ENCODE measurements at regions not wholly inside any gene's neighbourhood (a gene's known extent, or its start where the extent isn't known, plus 50 kb on each side); places are given as distances from the start of the nearest gene placed in this dataset.

- no peak for DNase-seq (ENCODE audit: low read depth in 2 of 2)
- H3K4me3 ChIP-seq (replicated peaks in 1 of 2; ENCODE audit: low read depth in 2 of 2, low read length in 2 of 2) = no peak overlapping the region
- TF ChIP-seq CTCF (IDR thresholded peaks at IDR 0.05; ENCODE audit: low read depth, low read length) = no peak
Observed at GRCh38 chr9:105854026-105854782, 159.9 kb downstream of the TMEM38B start.

- H3K4me3 ChIP-seq (replicated peaks in 1 of 2; ENCODE audit: low read depth in 2 of 2, low read length in 2 of 2) = no peak overlapping the region
- no peak for TF ChIP-seq CTCF (IDR thresholded peaks at IDR 0.05; ENCODE audit: low read depth, low read length)
- no peak for DNase-seq (ENCODE audit: low read depth in 2 of 2)
Observed at GRCh38 chr9:105854783-105855724, 160.7 kb downstream of the TMEM38B start.

GRCh38 chr9:105855987-105856386 is 161.6 kb downstream of the TMEM38B start:
- DNase-seq (ENCODE audit: low read depth in 2 of 2) = no peak
- no peak overlapping the region for H3K4me3 ChIP-seq (replicated peaks in 1 of 2; ENCODE audit: low read depth in 2 of 2, low read length in 2 of 2)
- TF ChIP-seq CTCF (IDR thresholded peaks at IDR 0.05; ENCODE audit: low read depth, low read length) = no peak

- DNase-seq (ENCODE audit: low read depth in 2 of 2) = no peak
- H3K4me3 ChIP-seq (replicated peaks in 1 of 2; ENCODE audit: low read depth in 2 of 2, low read length in 2 of 2) = no peak overlapping the region
- TF ChIP-seq CTCF (IDR thresholded peaks at IDR 0.05; ENCODE audit: low read depth, low read length) = no peak
Observed at GRCh38 chr9:105858006-105858690, 163.8 kb downstream of the TMEM38B start.

GRCh38 chr9:105858877-105859276 is 164.5 kb downstream of the TMEM38B start:
- no peak for TF ChIP-seq CTCF (IDR thresholded peaks at IDR 0.05; ENCODE audit: low read depth, low read length)
- no peak overlapping the region for H3K4me3 ChIP-seq (replicated peaks in 1 of 2; ENCODE audit: low read depth in 2 of 2, low read length in 2 of 2)
- no peak for DNase-seq (ENCODE audit: low read depth in 2 of 2)

GRCh38 chr9:105859428-105860091 is 165.2 kb downstream of the TMEM38B start:
- no peak for DNase-seq (ENCODE audit: low read depth in 2 of 2)
- TF ChIP-seq CTCF (IDR thresholded peaks at IDR 0.05; ENCODE audit: low read depth, low read length) = no peak
- no peak overlapping the region for H3K4me3 ChIP-seq (replicated peaks in 1 of 2; ENCODE audit: low read depth in 2 of 2, low read length in 2 of 2)

Data from cardiac fibroblast (primary cell).